Colonic mucosa (tissue), 4 donors: ENCODE measurements at regions not wholly inside any gene's neighbourhood (a gene's known extent, or its start where the extent isn't known, plus 50 kb on each side); places are given as distances from the start of the nearest gene placed in this dataset.
A peak's percentile ranks its signal among the peaks of the same experiment; 100 is the strongest.

Experiments
- DNase-seq: peaks from one replicate; pipeline ENCODE4 v3.0.0-alpha.2; 2020
- H3K27ac ChIP-seq: fragments of 200-600 bp; one replicate; pipeline ENCODE4 v1.8.0; 2021
- H3K27me3 ChIP-seq: fragments of 200-600 bp; one replicate; pipeline ENCODE4 v1.8.0; 2021
- H3K36me3 ChIP-seq: fragments of 200-600 bp; one replicate; pipeline ENCODE4 v1.8.0; 2021
- H3K4me1 ChIP-seq: fragments of 200-600 bp; one replicate; pipeline ENCODE4 v1.8.0; 2021; ENCODE audit warnings: mild to moderate bottlenecking
- H3K4me3 ChIP-seq: fragments of 200-600 bp; one replicate; pipeline ENCODE4 v1.8.0; 2021
- H3K9ac ChIP-seq, 2 donors: one replicate each; pipeline ENCODE4 v1.7.0; 2013; ENCODE audit warnings: control low read depth in 2 of 2, low read depth in 2 of 2, low read length in 2 of 2
- H3K9me3 ChIP-seq: fragments of 200-600 bp; one replicate; pipeline ENCODE4 v1.8.0; 2021
- intact Hi-C: fragments of 100-400 bp; cut with DNase I; formaldehyde crosslinking; loops from one replicate; pipeline ENCODE4 v1.14.1; 2022
- TF ChIP-seq, protein P1 (sequence below): fragments of 200-600 bp; IDR thresholded peaks from one replicate; pipeline ENCODE4 v1.8.0; 2022; ENCODE audit warnings: antibody characterized with exemption, mild to moderate bottlenecking
- donor health status: healthy.
- donor health status: DM: no; HTN: no; CAD: no.
- donor health status: DM: no; HTN: no; CAD: no.

GRCh38 chr2:237158194-237158593 lies 72.5 kb downstream of the COPS8 start:
- no peak overlapping the region for H3K4me3 ChIP-seq
- no peaks in the 10 kb centered on the region for H3K27me3 ChIP-seq
- H3K9me3 ChIP-seq, result no peaks in the 10 kb centered on the region
- no peak for DNase-seq
- TF ChIP-seq, protein P1, sequence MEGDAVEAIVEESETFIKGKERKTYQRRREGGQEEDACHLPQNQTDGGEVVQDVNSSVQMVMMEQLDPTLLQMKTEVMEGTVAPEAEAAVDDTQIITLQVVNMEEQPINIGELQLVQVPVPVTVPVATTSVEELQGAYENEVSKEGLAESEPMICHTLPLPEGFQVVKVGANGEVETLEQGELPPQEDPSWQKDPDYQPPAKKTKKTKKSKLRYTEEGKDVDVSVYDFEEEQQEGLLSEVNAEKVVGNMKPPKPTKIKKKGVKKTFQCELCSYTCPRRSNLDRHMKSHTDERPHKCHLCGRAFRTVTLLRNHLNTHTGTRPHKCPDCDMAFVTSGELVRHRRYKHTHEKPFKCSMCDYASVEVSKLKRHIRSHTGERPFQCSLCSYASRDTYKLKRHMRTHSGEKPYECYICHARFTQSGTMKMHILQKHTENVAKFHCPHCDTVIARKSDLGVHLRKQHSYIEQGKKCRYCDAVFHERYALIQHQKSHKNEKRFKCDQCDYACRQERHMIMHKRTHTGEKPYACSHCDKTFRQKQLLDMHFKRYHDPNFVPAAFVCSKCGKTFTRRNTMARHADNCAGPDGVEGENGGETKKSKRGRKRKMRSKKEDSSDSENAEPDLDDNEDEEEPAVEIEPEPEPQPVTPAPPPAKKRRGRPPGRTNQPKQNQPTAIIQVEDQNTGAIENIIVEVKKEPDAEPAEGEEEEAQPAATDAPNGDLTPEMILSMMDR, result no peak
- no peak overlapping the region for H3K27ac ChIP-seq
- no peaks in the 10 kb centered on the region for H3K4me1 ChIP-seq
- intact Hi-C loops, result loop anchor here (10.0 kb wide), 2 partner anchors 317 to 417 kb away; no protein-coding TSS in a partner anchor
- H3K9ac ChIP-seq, result no peak overlapping the region
- no peaks in the 10 kb centered on the region for H3K36me3 ChIP-seq

DNA sequence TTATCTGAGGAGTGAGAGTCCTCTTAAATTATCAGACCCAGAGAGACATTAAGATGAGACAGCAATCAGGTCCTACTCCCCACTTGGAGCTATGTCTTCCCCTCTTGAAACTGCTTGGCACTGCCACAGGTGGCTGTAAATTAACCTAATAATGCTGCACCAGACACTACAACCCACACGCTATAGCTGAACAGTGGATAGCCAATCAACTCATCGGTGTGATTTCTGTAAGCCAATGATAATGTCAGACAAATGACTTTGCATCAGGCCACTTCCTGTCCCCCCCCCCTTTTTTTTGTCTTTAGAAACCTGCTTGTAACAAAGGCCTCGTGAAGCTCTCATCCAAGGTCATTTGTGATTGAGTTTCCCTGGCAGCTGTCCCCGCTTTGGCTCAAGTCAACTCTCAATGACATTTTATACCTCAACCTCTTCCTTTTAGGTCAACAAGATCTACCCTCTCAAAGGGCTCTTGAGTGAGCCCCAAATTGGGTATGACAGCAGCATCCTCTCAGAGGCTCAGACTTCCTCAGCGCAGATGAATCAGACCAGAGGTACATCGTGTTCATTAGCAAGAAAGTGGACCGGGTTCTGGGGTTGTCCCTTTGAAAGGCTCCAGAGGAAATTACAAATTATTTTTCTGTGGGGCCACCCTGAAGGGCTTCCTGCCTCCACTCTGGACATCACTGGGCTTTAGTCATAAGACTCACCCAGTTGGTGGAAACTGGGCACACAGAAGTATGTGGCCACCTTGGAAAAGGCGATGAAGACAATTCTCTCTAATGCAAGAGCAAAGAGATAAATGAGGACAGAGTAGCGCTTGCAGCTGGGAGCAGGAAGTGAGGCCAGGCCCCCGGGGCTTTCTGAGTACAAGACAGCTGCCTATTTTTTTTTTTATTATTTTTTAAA lies 73.6 kb downstream of the COPS8 start:
- TF ChIP-seq, protein P1, result no peak
- intact Hi-C loops, result loop anchor here (10.0 kb wide), 2 partner anchors 316 to 416 kb away; no protein-coding TSS in a partner anchor
- H3K36me3 ChIP-seq, result no peaks in the 10 kb centered on the region
- no peak overlapping the region for H3K9ac ChIP-seq
- no peaks in the 10 kb centered on the region for H3K4me1 ChIP-seq
- H3K27ac ChIP-seq, result no peak overlapping the region
- H3K4me3 ChIP-seq, result no peak overlapping the region
- no peaks in the 10 kb centered on the region for H3K9me3 ChIP-seq
- no peak for DNase-seq
- no peaks in the 10 kb centered on the region for H3K27me3 ChIP-seq

- Histone ChIP-seq H3K9me3 (no peaks in the 10 kb centered on the region), H3K27ac (no peak overlapping the region), H3K9ac (no peak overlapping the region), H3K4me1 (no peaks in the 10 kb centered on the region), H3K4me3 (no peak overlapping the region), H3K36me3 (no peaks in the 10 kb centered on the region), H3K27me3 (no peaks in the 10 kb centered on the region)
- intact Hi-C loops, result loop anchor here (5.0 kb wide), 1 partner anchor 252 kb away; the partner anchor contains the start of gene COL6A3
- TF ChIP-seq, protein P1, result no peak
- DNase-seq, result no peak
These were observed 74.7 kb downstream of the COPS8 start for GRCh38 chr2:237160271-237160919.

- TF ChIP-seq, protein P1, result no peak
- Histone ChIP-seq H3K4me1 (no peaks in the 10 kb centered on the region), H3K9me3 (no peaks in the 10 kb centered on the region), H3K27me3 (no peaks in the 10 kb centered on the region), H3K27ac (peak overlapping the region; percentile 17), H3K4me3 (no peak overlapping the region), H3K36me3 (no peaks in the 10 kb centered on the region), H3K9ac (no peak overlapping the region)
- no peak for DNase-seq
- intact Hi-C loops, result loop anchor here (5.0 kb wide), 1 partner anchor 251 kb away; the partner anchor contains the start of gene COL6A3
These were observed 75.5 kb downstream of the COPS8 start for GRCh38 chr2:237161189-237161588.

DNA sequence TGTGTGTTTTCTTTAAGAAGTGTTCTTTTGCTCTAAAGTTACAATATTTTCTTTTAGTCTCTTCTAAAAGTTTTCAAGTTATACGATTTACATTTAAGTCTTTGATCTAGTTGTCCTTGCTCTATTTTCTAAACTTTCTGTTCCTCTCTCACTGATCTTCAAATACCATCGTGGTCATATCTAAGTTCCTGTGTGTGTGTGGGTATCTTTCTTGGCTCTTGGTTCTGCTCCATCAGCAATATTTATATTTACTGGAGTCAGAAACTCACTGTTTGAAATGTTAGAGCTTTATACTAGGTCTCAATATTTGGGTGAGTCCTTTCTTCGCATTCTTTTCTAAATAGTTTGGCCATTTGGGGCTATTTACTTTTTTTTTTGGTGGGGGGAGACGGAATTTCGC lies 77.3 kb downstream of the COPS8 start:
- no peak for DNase-seq
- TF ChIP-seq, protein P1, result no peak
- no peak overlapping the region for H3K4me3 ChIP-seq
- no peaks in the 10 kb centered on the region for H3K36me3 ChIP-seq
- no peak overlapping the region for H3K9ac ChIP-seq
- no peak overlapping the region for H3K27ac ChIP-seq
- H3K4me1 ChIP-seq, result no peaks in the 10 kb centered on the region
- intact Hi-C loops, result loop anchor here (5.0 kb wide), 1 partner anchor 249 kb away; the partner anchor contains the start of gene COL6A3
- H3K27me3 ChIP-seq, result no peaks in the 10 kb centered on the region
- no peaks in the 10 kb centered on the region for H3K9me3 ChIP-seq
